ENCODE measurements at regions not wholly inside any gene's neighbourhood (a gene's known extent, or its start where the extent isn't known, plus 50 kb on each side); places are given as distances from the start of the nearest gene placed in this dataset.

- BruUV-seq (replicated peaks), result no TSS peak
- POLR2A ChIA-PET, result no interaction called here
These were observed 433.1 kb downstream of the ADAMTS20 start for GRCh38 chr12:43118881-43119280.

DNA sequence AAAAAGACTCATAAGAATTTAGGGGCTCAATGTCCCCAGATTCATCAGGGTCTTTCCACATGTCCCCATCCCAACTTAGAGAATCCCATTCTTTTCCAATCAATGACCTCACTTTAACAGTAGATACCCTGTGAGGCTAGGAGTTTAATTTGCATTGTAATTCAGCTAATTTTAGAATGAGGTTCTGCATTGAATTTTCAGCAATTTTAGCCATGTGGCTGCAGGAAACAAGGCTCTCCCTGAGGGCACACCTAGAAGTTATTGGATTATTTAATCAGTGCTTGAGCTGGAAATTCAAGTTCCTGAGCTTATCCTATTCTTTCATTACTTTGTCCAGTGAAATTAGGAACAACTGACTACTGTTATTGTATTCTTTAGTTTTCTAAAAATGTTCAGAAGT is 433.8 kb downstream of the ADAMTS20 start:
- no peaks in the 10 kb centered on the region for H3K79me2 ChIP-seq (ENCODE audit: control insufficient read depth, insufficient read depth, low read length)
- CTCF ChIA-PET, result interaction anchor here (1.6 kb wide), 1 partner anchor 51 kb away, joined by 3 read pairs; no protein-coding TSS in a partner anchor
- BruUV-seq (replicated peaks), result no TSS peak

More at GRCh38 chr12:43118881-43119280, 433.1 kb downstream of the ADAMTS20 start:
- Histone ChIP-seq H3K4me2 (ENCODE audit: insufficient read depth, low read length) (no peak overlapping the region), H3K9ac (replicated peaks; ENCODE audit: extremely low read depth, insufficient read depth, low read length) (no peak overlapping the region), H3K9me3 (replicated peaks; ENCODE audit: control insufficient read depth, insufficient read depth, low read length) (no peaks in the 10 kb centered on the region), H3K36me3 (ENCODE audit: control insufficient read depth in 2 of 2, extremely low read depth in 1 of 2, insufficient read depth in 2 of 2, low read length in 2 of 2) (no peaks in the 10 kb centered on the region), H3K4me3 (replicated peaks in 1 of 3; ENCODE audit: insufficient read depth in 1 of 3, low read depth in 1 of 3, low read length in 3 of 3) (no peak overlapping the region), H2AFZ (ENCODE audit: low read depth, low read length) (no peak overlapping the region), H4K20me1 (replicated peaks; ENCODE audit: control insufficient read depth, extremely low read depth, insufficient read depth, low read length) (no peaks in the 10 kb centered on the region), H3K27me3 (ENCODE audit: control insufficient read depth in 2 of 2, insufficient read depth in 2 of 2, low read length in 2 of 2) (no peaks in the 10 kb centered on the region), H3K27ac (ENCODE audit: insufficient read depth, low read depth, low read length) (no peak overlapping the region), H3K9me1 (replicated peaks; ENCODE audit: control insufficient read depth, extremely low read depth, insufficient read depth, low read length) (no peaks in the 10 kb centered on the region), H3K79me2 (ENCODE audit: control insufficient read depth, insufficient read depth, low read length) (no peaks in the 10 kb centered on the region), H3K4me1 (ENCODE audit: control insufficient read depth, extremely low read depth, insufficient read depth, low read length) (no peaks in the 10 kb centered on the region)
- no peak for TF ChIP-seq MYC (IDR thresholded peaks at IDR 0.05; ENCODE audit: low read depth, low read length)
- TF ChIP-seq CTCF (IDR thresholded peaks at IDR 0.05; ENCODE audit: extremely low read depth in 1 of 2, insufficient read depth in 1 of 2, low read depth in 1 of 2, low read length in 2 of 2), result no peak
- TF ChIP-seq POLR2A (IDR thresholded peaks at IDR 0.05; ENCODE audit: low read depth, low read length), result no peak
- no peak for DNase-seq (ENCODE audit: low read depth, low spot score)
- intact Hi-C loops (cut with micrococcal nuclease) (no loop called here), dilution Hi-C loops (cut with MboI; ENCODE audit: extremely low pct_ligation_motif_present, low sequenced_read_pairs) (no loop called here)
- FAIRE-seq, result no peak
- CTCF ChIA-PET, result interaction anchor here (1.6 kb wide), 1 partner anchor 51 kb away, joined by 3 read pairs; no protein-coding TSS in a partner anchor

More for the DNA sequence above, 433.8 kb downstream of the ADAMTS20 start:
- dilution Hi-C loops (cut with MboI; ENCODE audit: extremely low pct_ligation_motif_present, low sequenced_read_pairs) (no loop called here), intact Hi-C loops (cut with micrococcal nuclease) (no loop called here)
- no peak overlapping the region for H3K4me2 ChIP-seq (ENCODE audit: insufficient read depth, low read length)
- H3K27ac ChIP-seq (ENCODE audit: insufficient read depth, low read depth, low read length), result no peak overlapping the region
- POLR2A ChIA-PET, result no interaction called here
- H2AFZ ChIP-seq (ENCODE audit: low read depth, low read length), result no peak overlapping the region
- no peaks in the 10 kb centered on the region for H3K4me1 ChIP-seq (ENCODE audit: control insufficient read depth, extremely low read depth, insufficient read depth, low read length)
- no peak for TF ChIP-seq JUN (IDR thresholded peaks at IDR 0.05; ENCODE audit: borderline replicate concordance, insufficient read depth, insufficient read length, low read depth)
- H3K9me3 ChIP-seq (replicated peaks; ENCODE audit: control insufficient read depth, insufficient read depth, low read length), result no peaks in the 10 kb centered on the region
- no peaks in the 10 kb centered on the region for H4K20me1 ChIP-seq (replicated peaks; ENCODE audit: control insufficient read depth, extremely low read depth, insufficient read depth, low read length)
- H3K36me3 ChIP-seq (ENCODE audit: control insufficient read depth in 2 of 2, extremely low read depth in 1 of 2, insufficient read depth in 2 of 2, low read length in 2 of 2), result no peaks in the 10 kb centered on the region
- H3K27me3 ChIP-seq (ENCODE audit: control insufficient read depth in 2 of 2, insufficient read depth in 2 of 2, low read length in 2 of 2), result no peaks in the 10 kb centered on the region
- FAIRE-seq (no peak), DNase-seq (ENCODE audit: low read depth, low spot score) (no peak)
- no peaks in the 10 kb centered on the region for H3K9me1 ChIP-seq (replicated peaks; ENCODE audit: control insufficient read depth, extremely low read depth, insufficient read depth, low read length)
- no peak overlapping the region for H3K9ac ChIP-seq (replicated peaks; ENCODE audit: extremely low read depth, insufficient read depth, low read length)
- no peak overlapping the region for H3K4me3 ChIP-seq (replicated peaks in 1 of 3; ENCODE audit: insufficient read depth in 1 of 3, low read depth in 1 of 3, low read length in 3 of 3)

All from endothelial cell of umbilical vein (primary cell).